ENCODE measurements at regions not wholly inside any gene's neighbourhood (a gene's known extent, or its start where the extent isn't known, plus 50 kb on each side); places are given as distances from the start of the nearest gene placed in this dataset.
A peak's percentile ranks its signal among the peaks of the same experiment; 100 is the strongest.

GRCh38 chr3:76107935-76108570 lies 322.7 kb upstream of the ZNF717 start:
- WGBS (ENCODE audit: extremely low coverage, insufficient coverage, insufficient read length) = no CpG with 5 or more reads among the region's 5 CpGs
- peak; percentile 3 to 48 for DNase-seq

GRCh38 chr3:76111808-76112207 lies 326.5 kb upstream of the ZNF717 start:
- H2BK120ac ChIP-seq (ENCODE audit: insufficient read depth, low read length, poor library complexity) = no peak overlapping the region
- H2BK5ac ChIP-seq (ENCODE audit: low read depth, low read length, poor library complexity) = no peak overlapping the region
- no peak overlapping the region for H4K91ac ChIP-seq (ENCODE audit: low read depth, low read length)
- WGBS (ENCODE audit: extremely low coverage, insufficient coverage, insufficient read length) = no CpG with 5 or more reads among the region's 2 CpGs
- H3K4me3 ChIP-seq (ENCODE audit: low read depth, low read length) = no peak overlapping the region
- no peaks in the 10 kb centered on the region for H3K27me3 ChIP-seq (ENCODE audit: insufficient read depth, low read length)
- no peaks in the 10 kb centered on the region for H3K79me1 ChIP-seq (ENCODE audit: low read length)
- no peak overlapping the region for H3K4ac ChIP-seq (ENCODE audit: low read depth, low read length)
- H3K9ac ChIP-seq (ENCODE audit: low read length) = no peak overlapping the region
- H3K4me2 ChIP-seq (ENCODE audit: low read length) = no peak overlapping the region
- no peaks in the 10 kb centered on the region for H3K9me3 ChIP-seq (ENCODE audit: insufficient read depth, low read depth, low read length)
- H4K12ac ChIP-seq (ENCODE audit: low read depth, low read length) = no peak overlapping the region
- H3K14ac ChIP-seq (ENCODE audit: low read length) = no peak overlapping the region
- no peaks in the 10 kb centered on the region for H3K36me3 ChIP-seq (ENCODE audit: control insufficient read depth in 1 of 2, insufficient read depth in 2 of 2, low read length in 2 of 2)
- H3K18ac ChIP-seq (ENCODE audit: low read length) = no peak overlapping the region
- H3K79me2 ChIP-seq (ENCODE audit: control insufficient read depth, insufficient read depth, low read length, poor library complexity) = no peaks in the 10 kb centered on the region
- no peak overlapping the region for H3K27ac ChIP-seq (ENCODE audit: low read depth, low read length)
- no peak overlapping the region for H2AFZ ChIP-seq (ENCODE audit: insufficient read depth, low read length, poor library complexity)
- H3K4me1 ChIP-seq (ENCODE audit: control insufficient read depth in 1 of 2, insufficient read depth in 2 of 2, low read length in 2 of 2) = no peaks in the 10 kb centered on the region
- no peak overlapping the region for H4K8ac ChIP-seq (ENCODE audit: low read depth, low read length)
- H3K23ac ChIP-seq (ENCODE audit: low read length) = no peak overlapping the region
- no peak overlapping the region for H2AK5ac ChIP-seq (ENCODE audit: low read length)
- no peak for DNase-seq
- no peak overlapping the region for H2BK12ac ChIP-seq (ENCODE audit: low read length)

More at GRCh38 chr3:76107935-76108570, 322.7 kb upstream of the ZNF717 start:
- no peak overlapping the region for H3K4me2 ChIP-seq (ENCODE audit: low read length)
- no peak overlapping the region for H3K23ac ChIP-seq (ENCODE audit: low read length)
- H3K79me1 ChIP-seq (ENCODE audit: low read length) = no peaks in the 10 kb centered on the region
- no peaks in the 10 kb centered on the region for H3K4me1 ChIP-seq (ENCODE audit: control insufficient read depth in 1 of 2, insufficient read depth in 2 of 2, low read length in 2 of 2)
- H4K8ac ChIP-seq (ENCODE audit: low read depth, low read length) = no peak overlapping the region
- no peak overlapping the region for H3K18ac ChIP-seq (ENCODE audit: low read length)
- no peak overlapping the region for H3K14ac ChIP-seq (ENCODE audit: low read length)
- no peaks in the 10 kb centered on the region for H3K9me3 ChIP-seq (ENCODE audit: insufficient read depth, low read depth, low read length)
- no peak overlapping the region for H3K27ac ChIP-seq (ENCODE audit: low read depth, low read length)
- no peak overlapping the region for H2AK5ac ChIP-seq (ENCODE audit: low read length)
- no peak overlapping the region for H3K9ac ChIP-seq (ENCODE audit: low read length)
- no peaks in the 10 kb centered on the region for H3K36me3 ChIP-seq (ENCODE audit: control insufficient read depth in 1 of 2, insufficient read depth in 2 of 2, low read length in 2 of 2)
- H2BK12ac ChIP-seq (ENCODE audit: low read length) = no peak overlapping the region
- H3K4me3 ChIP-seq (ENCODE audit: low read depth, low read length) = no peak overlapping the region
- H4K12ac ChIP-seq (ENCODE audit: low read depth, low read length) = no peak overlapping the region
- H3K4ac ChIP-seq (ENCODE audit: low read depth, low read length) = no peak overlapping the region
- no peak overlapping the region for H2BK5ac ChIP-seq (ENCODE audit: low read depth, low read length, poor library complexity)
- H3K27me3 ChIP-seq (ENCODE audit: insufficient read depth, low read length) = no peaks in the 10 kb centered on the region
- H2BK120ac ChIP-seq (ENCODE audit: insufficient read depth, low read length, poor library complexity) = no peak overlapping the region
- no peaks in the 10 kb centered on the region for H3K79me2 ChIP-seq (ENCODE audit: control insufficient read depth, insufficient read depth, low read length, poor library complexity)
- H4K91ac ChIP-seq (ENCODE audit: low read depth, low read length) = no peak overlapping the region
- H2AFZ ChIP-seq (ENCODE audit: insufficient read depth, low read length, poor library complexity) = no peak overlapping the region

- no peaks in the 10 kb centered on the region for H3K79me2 ChIP-seq (ENCODE audit: control insufficient read depth, insufficient read depth, low read length, poor library complexity)
- no peak overlapping the region for H3K18ac ChIP-seq (ENCODE audit: low read length)
- no peak overlapping the region for H3K4me2 ChIP-seq (ENCODE audit: low read length)
- H3K23ac ChIP-seq (ENCODE audit: low read length) = no peak overlapping the region
- H2BK5ac ChIP-seq (ENCODE audit: low read depth, low read length, poor library complexity) = no peak overlapping the region
- no peak overlapping the region for H2AFZ ChIP-seq (ENCODE audit: insufficient read depth, low read length, poor library complexity)
- no peak overlapping the region for H3K9ac ChIP-seq (ENCODE audit: low read length)
- no peak overlapping the region for H4K91ac ChIP-seq (ENCODE audit: low read depth, low read length)
- H3K9me3 ChIP-seq (ENCODE audit: insufficient read depth, low read depth, low read length) = no peaks in the 10 kb centered on the region
- H4K12ac ChIP-seq (ENCODE audit: low read depth, low read length) = no peak overlapping the region
- no peak overlapping the region for H3K4me3 ChIP-seq (ENCODE audit: low read depth, low read length)
- H3K79me1 ChIP-seq (ENCODE audit: low read length) = no peaks in the 10 kb centered on the region
- peak in 1 of 2 donors; percentile 1 for DNase-seq
- no peak overlapping the region for H4K8ac ChIP-seq (ENCODE audit: low read depth, low read length)
- H2BK12ac ChIP-seq (ENCODE audit: low read length) = no peak overlapping the region
- H3K4ac ChIP-seq (ENCODE audit: low read depth, low read length) = no peak overlapping the region
- no peak overlapping the region for H2AK5ac ChIP-seq (ENCODE audit: low read length)
- no peaks in the 10 kb centered on the region for H3K36me3 ChIP-seq (ENCODE audit: control insufficient read depth in 1 of 2, insufficient read depth in 2 of 2, low read length in 2 of 2)
- H3K4me1 ChIP-seq (ENCODE audit: control insufficient read depth in 1 of 2, insufficient read depth in 2 of 2, low read length in 2 of 2) = no peaks in the 10 kb centered on the region
- no peak overlapping the region for H2BK120ac ChIP-seq (ENCODE audit: insufficient read depth, low read length, poor library complexity)
- H3K27ac ChIP-seq (ENCODE audit: low read depth, low read length) = no peak overlapping the region
- H3K27me3 ChIP-seq (ENCODE audit: insufficient read depth, low read length) = no peaks in the 10 kb centered on the region
- H3K14ac ChIP-seq (ENCODE audit: low read length) = no peak overlapping the region
These were observed 336.7 kb upstream of the ZNF717 start for GRCh38 chr3:76122007-76122406.

- no peak overlapping the region for H3K4ac ChIP-seq (ENCODE audit: low read depth, low read length)
- no peak overlapping the region for H3K9ac ChIP-seq (ENCODE audit: low read length)
- no peak overlapping the region for H2AK5ac ChIP-seq (ENCODE audit: low read length)
- H4K8ac ChIP-seq (ENCODE audit: low read depth, low read length) = no peak overlapping the region
- H3K23ac ChIP-seq (ENCODE audit: low read length) = no peak overlapping the region
- no peaks in the 10 kb centered on the region for H3K79me2 ChIP-seq (ENCODE audit: control insufficient read depth, insufficient read depth, low read length, poor library complexity)
- H2BK5ac ChIP-seq (ENCODE audit: low read depth, low read length, poor library complexity) = no peak overlapping the region
- H2BK120ac ChIP-seq (ENCODE audit: insufficient read depth, low read length, poor library complexity) = no peak overlapping the region
- no CpG with 5 or more reads among the region's 3 CpGs for WGBS (ENCODE audit: extremely low coverage, insufficient coverage, insufficient read length)
- no peak overlapping the region for H3K14ac ChIP-seq (ENCODE audit: low read length)
- H3K18ac ChIP-seq (ENCODE audit: low read length) = no peak overlapping the region
- H3K27me3 ChIP-seq (ENCODE audit: insufficient read depth, low read length) = no peaks in the 10 kb centered on the region
- H3K27ac ChIP-seq (ENCODE audit: low read depth, low read length) = no peak overlapping the region
- H4K91ac ChIP-seq (ENCODE audit: low read depth, low read length) = no peak overlapping the region
- H3K4me2 ChIP-seq (ENCODE audit: low read length) = no peak overlapping the region
- H3K79me1 ChIP-seq (ENCODE audit: low read length) = no peaks in the 10 kb centered on the region
- no peak overlapping the region for H2BK12ac ChIP-seq (ENCODE audit: low read length)
- H4K12ac ChIP-seq (ENCODE audit: low read depth, low read length) = no peak overlapping the region
- no peaks in the 10 kb centered on the region for H3K4me1 ChIP-seq (ENCODE audit: control insufficient read depth in 1 of 2, insufficient read depth in 2 of 2, low read length in 2 of 2)
- H3K9me3 ChIP-seq (ENCODE audit: insufficient read depth, low read depth, low read length) = no peaks in the 10 kb centered on the region
- no peaks in the 10 kb centered on the region for H3K36me3 ChIP-seq (ENCODE audit: control insufficient read depth in 1 of 2, insufficient read depth in 2 of 2, low read length in 2 of 2)
- H3K4me3 ChIP-seq (ENCODE audit: low read depth, low read length) = no peak overlapping the region
- no peak for DNase-seq
- H2AFZ ChIP-seq (ENCODE audit: insufficient read depth, low read length, poor library complexity) = no peak overlapping the region
These were observed 344.1 kb upstream of the ZNF717 start for GRCh38 chr3:76129441-76129840.
